Upper lobe of left lung (tissue), 4 donors: ENCODE measurements at regions not wholly inside any gene's neighbourhood (a gene's known extent, or its start where the extent isn't known, plus 50 kb on each side); places are given as distances from the start of the nearest gene placed in this dataset.

Source experiments
- POLR2A ChIP-seq, 4 donors: fragments of 450-650 bp; IDR thresholded peaks; one replicate each; pipeline ENCODE4 v1.5.1; 2016 to 2017; ENCODE audit warnings: antibody characterized with exemption in 4 of 4, mild to moderate bottlenecking in 2 of 4
- TF ChIP-seq, protein P1 (sequence below), 6 experiments: fragments of 450-650 bp in 4 of 6; fragments of 200-600 bp in 2 of 6; sonication (generic) in 2 of 6; IDR thresholded peaks; one replicate each; pipeline ENCODE4 v1.5.1; 2016 to 2019; ENCODE audit warnings: antibody characterized with exemption in 6 of 6

GRCh38 chr6:147132889-147133288 lies 71.3 kb upstream of the STXBP5 start:
- TF ChIP-seq, protein P1, sequence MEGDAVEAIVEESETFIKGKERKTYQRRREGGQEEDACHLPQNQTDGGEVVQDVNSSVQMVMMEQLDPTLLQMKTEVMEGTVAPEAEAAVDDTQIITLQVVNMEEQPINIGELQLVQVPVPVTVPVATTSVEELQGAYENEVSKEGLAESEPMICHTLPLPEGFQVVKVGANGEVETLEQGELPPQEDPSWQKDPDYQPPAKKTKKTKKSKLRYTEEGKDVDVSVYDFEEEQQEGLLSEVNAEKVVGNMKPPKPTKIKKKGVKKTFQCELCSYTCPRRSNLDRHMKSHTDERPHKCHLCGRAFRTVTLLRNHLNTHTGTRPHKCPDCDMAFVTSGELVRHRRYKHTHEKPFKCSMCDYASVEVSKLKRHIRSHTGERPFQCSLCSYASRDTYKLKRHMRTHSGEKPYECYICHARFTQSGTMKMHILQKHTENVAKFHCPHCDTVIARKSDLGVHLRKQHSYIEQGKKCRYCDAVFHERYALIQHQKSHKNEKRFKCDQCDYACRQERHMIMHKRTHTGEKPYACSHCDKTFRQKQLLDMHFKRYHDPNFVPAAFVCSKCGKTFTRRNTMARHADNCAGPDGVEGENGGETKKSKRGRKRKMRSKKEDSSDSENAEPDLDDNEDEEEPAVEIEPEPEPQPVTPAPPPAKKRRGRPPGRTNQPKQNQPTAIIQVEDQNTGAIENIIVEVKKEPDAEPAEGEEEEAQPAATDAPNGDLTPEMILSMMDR (IDR thresholded peaks at IDR 0.05) = no peak
- TF ChIP-seq POLR2A (IDR thresholded peaks at IDR 0.05) = no peak
